H7 (cell line): ENCODE measurements at regions not wholly inside any gene's neighbourhood (a gene's known extent, or its start where the extent isn't known, plus 50 kb on each side); places are given as distances from the start of the nearest gene placed in this dataset.

ENCODE experiments used
- DNase-seq: peaks from one replicate; pipeline ENCODE4 v3.0.0; 2012
- H3K27me3 ChIP-seq: 2 replicates; pipeline ENCODE4 v1.6.0; 2011; ENCODE audit warnings: mild to moderate bottlenecking, low read length; ENCODE audit not compliant: control insufficient read depth, insufficient read depth
- H3K36me3 ChIP-seq: replicated peaks from 2 replicates; pipeline ENCODE4 v1.5.1; 2011; ENCODE audit warnings: low read length; ENCODE audit not compliant: control insufficient read depth, insufficient read depth
- H3K4me3 ChIP-seq: 2 replicates; pipeline ENCODE4 v1.5.1; 2011; ENCODE audit warnings: low read depth, mild to moderate bottlenecking, control low read depth, low read length, moderate library complexity; ENCODE audit not compliant: insufficient read depth

DNA sequence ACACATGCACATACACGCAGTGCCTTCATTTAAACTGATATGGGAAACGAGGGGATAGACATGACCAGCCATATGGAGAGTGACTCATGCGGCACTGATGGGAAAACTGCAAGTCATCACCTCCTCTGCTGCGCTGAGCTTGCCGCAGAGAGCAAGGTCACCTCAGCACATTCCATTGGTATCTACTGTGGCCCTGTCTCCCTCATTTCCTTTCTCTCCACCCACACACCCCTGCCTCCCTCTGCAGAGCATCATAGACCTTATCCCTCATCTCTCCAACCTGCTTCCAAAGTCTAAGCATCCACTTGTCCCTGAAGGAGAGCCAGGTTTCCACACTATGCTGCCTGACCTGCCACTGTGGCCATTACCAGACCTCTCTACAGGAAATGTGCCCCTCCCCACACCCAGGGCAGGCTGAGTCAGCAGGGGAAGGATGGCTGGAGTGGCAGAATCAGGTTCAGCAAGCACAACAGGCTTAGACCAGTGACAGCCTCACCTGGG is 116.9 kb upstream of the SNX19 start:
- DNase-seq: no peak
- Histone ChIP-seq H3K4me3 (no peak overlapping the region), H3K36me3 (no peaks in the 10 kb centered on the region), H3K27me3 (no peaks in the 10 kb centered on the region)

DNA sequence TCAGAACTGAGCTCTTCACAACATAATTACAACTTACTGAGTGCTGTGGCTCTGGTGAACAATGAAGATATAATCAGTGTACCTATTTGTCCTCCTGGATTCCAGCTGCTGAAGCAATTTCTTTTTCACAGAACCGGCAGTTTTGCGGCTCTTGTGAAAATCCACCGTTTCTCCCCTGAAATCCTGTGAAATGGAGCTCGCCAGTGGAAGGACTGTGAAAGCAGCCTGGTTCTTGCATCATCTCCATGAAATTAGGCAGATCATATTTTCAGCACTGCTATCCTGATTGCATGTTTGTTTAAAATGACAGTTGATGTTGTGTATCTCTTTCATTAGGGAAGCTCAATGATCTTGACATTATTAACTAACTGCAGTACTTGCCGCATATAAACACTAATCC is 120.2 kb upstream of the SNX19 start:
- Histone ChIP-seq H3K4me3 (no peak overlapping the region), H3K36me3 (no peaks in the 10 kb centered on the region), H3K27me3 (no peaks in the 10 kb centered on the region)
- DNase-seq: no peak

DNA sequence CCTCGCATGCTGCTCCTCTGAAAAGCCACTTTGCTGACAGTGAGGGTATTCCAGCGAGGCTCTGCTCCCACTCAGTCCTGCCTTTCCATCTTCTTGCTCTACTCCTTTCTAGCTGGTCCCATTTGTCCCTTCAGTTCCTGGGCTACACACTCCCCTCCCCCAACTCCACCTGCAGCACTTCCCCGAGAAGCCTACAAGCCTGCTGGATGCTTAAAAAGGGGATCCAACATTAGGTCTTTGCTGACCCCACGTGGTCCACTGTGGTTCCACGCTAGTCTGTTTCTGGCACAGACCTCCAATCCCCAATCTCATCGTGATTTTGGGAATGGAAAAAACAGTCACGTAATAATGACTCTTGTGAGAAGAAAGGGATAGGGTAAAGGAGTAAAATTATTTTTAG is 121.6 kb upstream of the SNX19 start:
- H3K36me3 ChIP-seq: no peaks in the 10 kb centered on the region
- DNase-seq: no peak
- H3K27me3 ChIP-seq: no peaks in the 10 kb centered on the region
- H3K4me3 ChIP-seq: no peak overlapping the region

DNA sequence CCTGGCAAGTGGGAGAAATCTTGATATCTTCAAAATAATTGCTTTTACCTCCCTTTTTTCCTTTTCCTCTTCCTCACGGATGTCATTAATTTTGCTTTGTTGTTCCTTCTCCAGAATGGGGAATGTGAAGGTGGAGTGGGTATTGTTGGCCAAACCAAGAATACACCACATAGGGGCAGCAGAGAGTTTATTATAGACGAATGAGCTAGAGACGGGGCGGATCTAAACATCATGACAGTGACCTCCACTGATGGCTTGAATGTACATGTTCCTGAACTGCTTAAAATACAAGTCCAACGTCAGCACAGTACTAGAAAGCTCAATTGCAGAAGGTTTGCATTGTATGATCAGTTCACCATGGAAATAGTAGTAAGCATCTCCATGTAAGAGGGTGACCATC is 122.3 kb upstream of the SNX19 start:
- no peak overlapping the region for H3K4me3 ChIP-seq
- DNase-seq: peak; percentile 61
- no peaks in the 10 kb centered on the region for H3K36me3 ChIP-seq
- H3K27me3 ChIP-seq: no peaks in the 10 kb centered on the region

DNA sequence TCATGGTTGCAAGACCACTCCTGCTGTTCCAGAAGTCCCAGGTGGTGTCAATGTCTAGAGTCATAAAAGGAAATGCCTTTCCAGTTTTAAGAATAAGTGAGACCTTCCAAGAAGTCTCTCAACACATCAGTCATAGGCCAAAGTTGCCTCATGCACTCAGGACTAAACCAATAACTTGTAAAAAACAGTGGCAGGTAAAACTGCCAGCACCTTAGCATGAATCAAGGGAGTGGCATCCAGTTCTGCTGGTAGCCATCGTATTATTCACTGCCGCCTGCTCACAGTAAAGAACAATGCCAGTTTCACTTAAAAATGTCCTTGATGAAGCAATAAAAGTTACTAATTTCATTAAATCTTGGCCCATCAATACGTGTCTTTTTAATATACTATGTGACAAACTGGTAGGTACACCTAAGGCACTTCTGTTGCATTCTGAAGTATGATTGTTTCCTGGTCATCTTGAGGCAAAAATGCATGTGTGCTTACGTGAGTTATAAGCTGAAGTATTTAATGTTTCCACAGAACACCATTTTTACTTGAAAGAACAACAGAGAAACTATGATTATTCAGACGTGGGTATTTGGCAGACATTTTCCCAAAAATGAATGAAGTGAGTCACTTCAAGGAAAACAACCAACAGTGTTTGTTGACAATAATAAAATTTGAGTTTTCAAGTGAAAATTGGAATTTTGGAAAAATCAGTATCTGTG is 125.2 kb upstream of the SNX19 start:
- no peak overlapping the region for H3K4me3 ChIP-seq
- no peaks in the 10 kb centered on the region for H3K36me3 ChIP-seq
- no peak for DNase-seq
- H3K27me3 ChIP-seq: no peaks in the 10 kb centered on the region

DNA sequence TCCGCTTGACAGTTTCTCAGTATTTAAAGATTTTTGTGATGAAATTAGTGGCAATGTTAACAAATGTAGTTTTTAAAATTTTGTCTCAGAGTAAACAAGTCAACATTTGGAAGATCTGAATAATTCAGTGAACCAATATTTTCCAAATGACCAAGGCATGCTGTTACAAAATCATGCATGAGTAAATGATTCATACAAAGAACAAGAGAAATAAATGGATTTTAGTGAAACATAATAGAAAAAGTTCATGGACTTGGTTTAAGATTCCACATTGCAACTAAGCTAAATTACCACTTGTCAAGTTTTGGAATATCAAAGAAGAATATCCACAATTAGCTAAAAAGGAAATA is 125.7 kb upstream of the SNX19 start:
- DNase-seq: no peak
- Histone ChIP-seq H3K4me3 (no peak overlapping the region), H3K36me3 (no peaks in the 10 kb centered on the region), H3K27me3 (no peaks in the 10 kb centered on the region)

DNA sequence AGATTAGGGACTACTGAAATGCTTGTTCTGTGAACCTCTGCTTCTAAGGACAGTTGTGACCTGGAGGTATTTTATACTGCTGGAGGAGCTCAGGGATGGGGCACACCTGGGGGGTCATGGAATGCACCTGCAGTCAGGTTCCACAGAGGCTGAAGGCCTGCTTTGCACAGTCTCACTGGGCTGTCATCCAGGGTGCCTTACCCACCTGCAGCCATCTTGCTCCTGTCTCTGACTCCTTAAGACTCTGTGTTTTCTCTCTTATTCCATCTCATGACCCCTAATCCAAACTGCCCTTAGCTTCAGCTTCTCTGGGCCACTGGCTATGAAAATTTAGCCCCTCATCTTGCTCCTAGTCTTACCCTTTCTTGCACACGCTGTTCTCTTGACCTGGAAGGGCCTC is 127.0 kb upstream of the SNX19 start:
- DNase-seq: no peak
- no peaks in the 10 kb centered on the region for H3K36me3 ChIP-seq
- no peak overlapping the region for H3K4me3 ChIP-seq
- no peaks in the 10 kb centered on the region for H3K27me3 ChIP-seq

DNA sequence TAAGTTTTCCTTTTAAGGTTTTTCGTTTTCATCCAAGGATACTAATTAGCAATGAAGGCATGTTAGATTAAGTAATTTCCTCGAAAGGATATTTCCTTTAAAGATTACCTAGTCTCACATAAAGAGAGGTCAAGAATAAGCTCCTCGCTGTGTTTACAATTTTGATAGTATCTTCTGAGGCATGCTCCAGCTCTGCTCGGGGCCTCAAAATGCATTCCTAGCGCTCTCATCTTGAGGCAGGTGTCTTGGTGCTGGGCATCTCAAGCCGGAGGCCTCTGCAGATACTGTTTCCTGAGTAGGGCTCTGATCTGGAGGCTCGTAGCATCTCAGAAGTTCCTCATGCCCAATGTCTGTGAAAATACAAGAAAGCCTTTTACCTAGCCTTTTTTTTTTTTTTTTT is 128.6 kb upstream of the SNX19 start:
- no peaks in the 10 kb centered on the region for H3K36me3 ChIP-seq
- H3K27me3 ChIP-seq: no peaks in the 10 kb centered on the region
- no peak overlapping the region for H3K4me3 ChIP-seq
- no peak for DNase-seq

DNA sequence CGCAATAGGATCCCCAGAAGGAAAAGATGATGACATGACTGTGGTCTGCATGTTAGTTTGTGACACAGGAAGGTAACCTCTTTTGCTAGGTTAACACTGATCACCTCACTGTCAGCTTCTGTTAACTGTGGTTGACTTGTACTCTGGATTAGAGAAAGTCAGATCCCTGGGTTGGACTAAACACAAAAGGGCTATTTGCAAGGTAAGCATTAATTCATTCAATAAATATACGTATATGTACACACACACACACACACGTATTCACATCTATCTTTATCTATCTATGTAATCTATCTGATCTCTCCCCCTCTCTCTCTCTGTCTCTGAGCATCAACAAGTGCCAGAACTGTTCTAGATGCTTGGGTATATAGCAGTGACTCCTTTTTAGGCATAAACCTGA is 136.1 kb upstream of the SNX19 start:
- no peak overlapping the region for H3K4me3 ChIP-seq
- H3K27me3 ChIP-seq: no peaks in the 10 kb centered on the region
- DNase-seq: no peak
- no peaks in the 10 kb centered on the region for H3K36me3 ChIP-seq

DNA sequence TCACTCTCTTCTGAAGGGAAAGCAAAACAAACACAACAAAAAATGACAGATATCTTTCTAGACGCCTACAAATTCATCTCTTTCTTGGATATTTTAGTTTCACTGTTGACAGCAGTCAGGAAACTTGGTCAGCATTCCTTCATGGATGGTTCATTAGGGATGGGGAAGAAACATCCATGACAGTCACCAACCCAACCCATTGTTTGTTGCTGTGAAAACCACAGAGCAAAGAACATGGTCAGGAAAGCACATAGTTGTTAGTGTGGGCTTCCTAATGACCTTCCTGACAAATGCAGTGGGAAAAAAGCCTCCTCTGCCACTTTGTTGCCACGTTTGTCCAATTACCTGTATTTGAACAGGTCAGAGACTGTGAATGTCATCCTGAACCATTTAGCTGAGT is 139.8 kb upstream of the SNX19 start:
- Histone ChIP-seq H3K27me3 (no peaks in the 10 kb centered on the region), H3K36me3 (no peaks in the 10 kb centered on the region), H3K4me3 (no peak overlapping the region)
- no peak for DNase-seq

DNA sequence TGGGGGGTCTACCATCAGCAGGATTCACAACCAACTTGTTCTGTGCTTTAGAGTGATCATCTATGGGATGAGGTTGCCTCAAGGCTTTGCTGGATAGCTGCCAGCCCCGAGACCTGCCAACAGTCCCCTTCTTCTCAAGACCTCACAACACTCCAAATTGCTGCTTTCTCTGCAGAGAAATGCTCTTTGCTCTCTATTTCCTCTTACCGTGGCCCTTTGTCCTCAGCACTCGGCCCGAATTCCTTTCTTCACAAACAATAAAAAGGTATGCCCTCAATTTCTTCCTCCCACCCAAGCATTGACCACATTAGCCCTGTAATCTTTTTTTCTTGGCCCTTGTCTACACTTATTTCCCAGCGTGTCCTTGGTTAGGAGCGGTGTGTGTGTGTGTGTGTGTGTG is 147.4 kb upstream of the SNX19 start:
- Histone ChIP-seq H3K4me3 (no peak overlapping the region), H3K36me3 (no peaks in the 10 kb centered on the region), H3K27me3 (no peaks in the 10 kb centered on the region)
- DNase-seq: peak; percentile 28

DNA sequence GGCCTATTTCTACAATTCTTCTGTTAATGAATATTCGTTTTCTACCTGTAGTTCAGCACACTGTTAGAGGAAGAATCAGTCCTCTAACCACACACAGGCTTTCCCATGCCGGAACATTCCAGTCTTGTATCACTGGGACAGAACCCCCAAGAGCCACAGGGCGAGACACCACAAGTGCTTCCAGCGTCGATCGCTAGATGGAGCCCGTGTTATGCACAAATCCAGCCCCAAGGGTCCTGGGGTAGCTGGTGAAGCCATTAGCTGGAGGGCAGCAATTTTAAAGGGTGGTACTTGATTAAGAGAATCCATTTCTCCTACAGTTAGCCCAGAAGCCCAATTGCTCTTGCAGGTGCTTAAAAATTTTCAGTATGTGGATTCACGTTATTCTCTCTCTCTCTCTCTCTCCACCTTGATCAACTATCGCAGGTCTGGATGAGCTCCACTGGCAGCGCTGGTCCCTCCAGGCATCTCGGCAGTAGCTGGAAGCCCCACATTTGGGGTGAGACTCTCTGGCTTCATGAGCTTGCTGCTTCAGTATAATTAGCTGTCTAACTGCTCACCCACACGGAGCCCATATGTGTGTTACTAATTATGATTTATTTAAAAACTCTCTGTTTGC is 148.2 kb upstream of the SNX19 start:
- Histone ChIP-seq H3K27me3 (no peaks in the 10 kb centered on the region), H3K36me3 (no peaks in the 10 kb centered on the region), H3K4me3 (no peak overlapping the region)
- DNase-seq: peak; percentile 90

DNA sequence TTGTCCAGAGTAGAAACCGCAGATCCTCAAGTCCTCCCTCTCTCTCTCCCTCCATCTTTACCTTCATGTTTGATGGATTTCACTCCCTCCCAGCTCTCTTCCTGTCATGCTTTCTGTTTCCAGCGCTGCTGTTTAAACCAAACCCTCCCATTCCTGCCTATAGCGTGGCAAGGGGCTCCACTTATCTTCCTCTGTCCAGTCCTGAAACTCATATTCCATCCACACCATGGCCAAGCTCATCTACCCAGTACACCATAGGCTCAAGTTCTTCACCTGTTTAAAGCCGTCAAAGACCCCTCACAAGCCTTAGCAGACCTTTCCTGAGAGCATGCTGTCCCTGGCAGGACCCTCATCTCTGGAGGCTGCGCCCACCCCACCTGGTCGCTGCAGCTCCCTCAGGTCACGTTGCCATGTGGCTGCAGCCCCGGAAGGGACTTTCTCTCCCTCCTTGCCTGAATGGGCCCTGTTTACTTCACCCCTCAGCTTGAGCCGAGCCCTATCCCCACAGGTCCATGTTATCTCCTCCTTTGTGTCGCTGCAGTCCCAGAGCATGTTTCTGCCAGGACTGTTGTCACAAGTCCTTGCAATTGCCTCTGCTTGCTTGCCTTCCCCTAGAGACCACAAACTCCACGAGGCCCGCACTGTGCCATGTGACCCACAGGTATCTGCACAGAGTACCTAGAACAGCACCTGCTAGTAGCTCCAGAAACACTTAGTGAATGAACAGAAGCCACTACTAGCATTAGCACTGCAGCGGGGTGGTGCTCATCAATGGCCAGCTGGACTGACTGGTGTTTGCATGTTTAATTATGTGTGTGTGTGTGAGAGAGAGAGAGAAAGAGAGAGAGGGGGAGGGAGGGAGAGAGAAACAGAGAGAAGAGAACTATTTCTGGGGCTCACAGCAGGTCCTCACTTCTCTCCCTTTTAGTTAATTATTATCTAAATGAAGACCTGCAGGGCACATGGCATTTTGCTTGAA is 149.4 kb upstream of the SNX19 start:
- no peaks in the 10 kb centered on the region for H3K36me3 ChIP-seq
- H3K27me3 ChIP-seq: no peaks in the 10 kb centered on the region
- no peak overlapping the region for H3K4me3 ChIP-seq
- no peak for DNase-seq

DNA sequence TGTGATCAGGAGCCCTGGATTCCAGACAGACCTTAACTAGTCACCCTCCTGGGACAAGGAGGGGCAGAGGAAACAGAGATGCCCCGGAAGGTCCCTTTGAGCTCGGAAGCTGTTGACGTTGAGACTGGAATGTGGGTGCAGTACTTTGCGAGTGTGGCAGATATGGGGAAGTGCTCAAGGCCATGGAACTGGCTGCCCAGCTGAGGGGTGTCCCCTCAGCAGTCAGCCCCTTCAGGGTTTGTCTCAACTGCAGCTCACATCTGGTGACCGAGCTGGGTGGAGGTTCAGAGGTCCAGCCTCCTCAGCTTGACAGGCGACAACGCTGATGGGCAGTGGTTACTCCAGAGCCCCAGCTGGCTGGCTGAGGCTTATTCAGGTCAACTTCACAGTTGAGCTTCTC is 150.3 kb upstream of the SNX19 start:
- Histone ChIP-seq H3K4me3 (no peak overlapping the region), H3K36me3 (no peaks in the 10 kb centered on the region), H3K27me3 (no peaks in the 10 kb centered on the region)
- no peak for DNase-seq

DNA sequence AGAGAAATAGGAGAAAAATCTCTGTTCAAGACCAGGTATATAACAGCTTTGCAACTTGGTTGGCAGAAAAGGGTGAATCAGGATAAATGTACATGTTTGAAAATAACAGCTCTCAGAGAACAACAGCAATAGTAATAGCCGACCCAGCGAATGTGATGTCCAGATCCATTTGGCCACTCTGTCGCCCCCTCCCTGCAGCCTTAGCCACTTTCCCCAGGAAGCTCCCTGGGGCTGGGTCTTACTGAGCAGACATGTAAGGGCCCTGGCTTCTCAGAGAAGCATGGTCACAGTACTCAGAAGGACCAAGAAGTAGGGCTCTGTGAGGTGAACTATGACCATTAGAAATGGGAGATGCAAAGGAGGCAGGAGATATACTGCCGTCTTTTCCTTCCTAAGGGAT is 154.1 kb upstream of the SNX19 start:
- H3K27me3 ChIP-seq: no peaks in the 10 kb centered on the region
- H3K4me3 ChIP-seq: no peak overlapping the region
- H3K36me3 ChIP-seq: no peaks in the 10 kb centered on the region
- DNase-seq: peak; percentile 39
